Heart left ventricle (tissue), 13 donors: ENCODE measurements at regions not wholly inside any gene's neighbourhood (a gene's known extent, or its start where the extent isn't known, plus 50 kb on each side); places are given as distances from the start of the nearest gene placed in this dataset.

Experiments
- CTCF ChIP-seq, 12 donors: fragments of 200-600 bp; sonication (generic) in 4 of 12; IDR thresholded peaks; one replicate each; pipeline versions ENCODE4 v1.5.0 to v1.8.0; 2018 to 2022; ENCODE audit warnings: antibody characterized with exemption in 12 of 12, mild to moderate bottlenecking in 5 of 12
- POLR2A ChIP-seq, 2 donors: fragments of 450-650 bp; IDR thresholded peaks; one replicate each; pipeline ENCODE4 v1.6.1; 2017; ENCODE audit warnings: antibody characterized with exemption in 2 of 2, mild to moderate bottlenecking in 2 of 2, moderate library complexity in 2 of 2
- donor health status: ischemic (EF 13 %, LVEDD 7.1; RV severe dilation, severe dysfunction).
- donor health status: DM: no; HTN: yes; CAD: no.
- donor health status: DM: no; HTN: no; CAD: no.
- donor health status: ischemic (EF 25% LVEDD 6.9; RV normal size, moderate dysfunction).
- donor health status: ischemic (EF 25% LVEDD 5.7; RV mildly dilated, moderate dysfunction).
- donor health status: ischemic (EF 35%, LVEDD 5.7; RV mildly dilated, moderate dysfunction).
- donor health status: nonischemic (EF 11% LVEDD 7.7; RV severe dilation, severe dysfunction).
- donor health status: DM: yes; HTN: yes; CAD: no.
- donor health status: PGD.
- donor health status: ischemic (EF 29% LVEDD 5.4; RV normal size, mild dysfunction).
- donor health status: nonischemic (EF 23%, LVEDD 6.1; RV moderate dilation, normal function).

- TF ChIP-seq CTCF (IDR thresholded peaks at IDR 0.05) (no peak), POLR2A (IDR thresholded peaks at IDR 0.05) (no peak)
Observed at GRCh38 chr10:71116426-71116825, 95.9 kb upstream of the UNC5B start.
